Suprapubic skin (tissue), 3 donors: ENCODE measurements at regions not wholly inside any gene's neighbourhood (a gene's known extent, or its start where the extent isn't known, plus 50 kb on each side); places are given as distances from the start of the nearest gene placed in this dataset.

Experiments used
- CTCF ChIP-seq, 2 donors: fragments of 200-600 bp in 1 of 2; fragments of 450-650 bp in 1 of 2; sonication (generic) in 1 of 2; IDR thresholded peaks; one replicate each; pipeline ENCODE4 v1.5.1; 2016 to 2019; ENCODE audit warnings: antibody characterized with exemption in 2 of 2, mild to moderate bottlenecking in 1 of 2, moderate library complexity in 1 of 2
- POLR2A ChIP-seq, 2 donors: fragments of 450-650 bp; IDR thresholded peaks; one replicate each; pipeline ENCODE4 v1.6.1; 2017; ENCODE audit warnings: antibody characterized with exemption in 2 of 2, mild to moderate bottlenecking in 2 of 2, moderate library complexity in 2 of 2

- TF ChIP-seq CTCF (IDR thresholded peaks at IDR 0.05), result no peak
- TF ChIP-seq POLR2A (IDR thresholded peaks at IDR 0.05), result no peak
These were observed 73.1 kb upstream of the CTSC start for GRCh38 chr11:88410656-88411055.
